Psoas muscle (tissue), 7 donors: ENCODE measurements at regions not wholly inside any gene's neighbourhood (a gene's known extent, or its start where the extent isn't known, plus 50 kb on each side); places are given as distances from the start of the nearest gene placed in this dataset.

Experiments used
- ATAC-seq, 4 donors: fragments of 200-7000 bp; cut with Tn5 transposase; one replicate each; pipeline ENCODE4 v1.9.1; 2020; ENCODE audit warnings: moderate library complexity in 3 of 4, mild to moderate bottlenecking in 2 of 4
- DNase-seq, 2 donors: peaks; one replicate each; pipeline ENCODE4 v3.0.0-alpha.2; 2020
- H3K27ac ChIP-seq: fragments of 200-600 bp; one replicate; pipeline ENCODE4 v1.8.0; 2022
- H3K27me3 ChIP-seq, 3 donors: fragments of 200-600 bp in 1 of 3; one replicate each; pipeline versions ENCODE4 v1.6.1 to v1.8.0; 2013 to 2022; ENCODE audit warnings: low read length in 2 of 3, mild to moderate bottlenecking in 2 of 3, moderate library complexity in 1 of 3; ENCODE audit not compliant: insufficient read depth in 3 of 3
- H3K36me3 ChIP-seq, 2 donors: fragments of 200-600 bp in 1 of 2; one replicate each; pipeline versions ENCODE4 v1.6.1 to v1.8.0; 2013 to 2022; ENCODE audit warnings: low read depth in 1 of 2, mild to moderate bottlenecking in 1 of 2, moderate library complexity in 1 of 2; ENCODE audit not compliant: insufficient read depth in 1 of 2
- H3K4me1 ChIP-seq: fragments of 200-600 bp; one replicate; pipeline ENCODE4 v1.8.0; 2022
- H3K4me3 ChIP-seq: fragments of 200-600 bp; one replicate; pipeline ENCODE4 v1.8.0; 2022; ENCODE audit warnings: mild to moderate bottlenecking
- H3K9me3 ChIP-seq: fragments of 200-600 bp; one replicate; pipeline ENCODE4 v1.8.0; 2022
- WGBS, 3 donors: extraction: QIAGEN DNeasy Blood & Tissue Kit; methylation state at CpG; one replicate each; pipeline versions ENCODE4 v1.1.6 to v1.1.7; 2013; 5-methylcytosine and 5-hydroxymethylcytosine counted together
- intact Hi-C, 2 donors: fragments of 100-400 bp; cut with DNase I; formaldehyde crosslinking; loops; one replicate each; pipeline versions ENCODE4 v1.11.0 to v1.14.2; 2022
- TF ChIP-seq, protein P1 (sequence below): fragments of 200-600 bp; IDR thresholded peaks from one replicate; pipeline ENCODE4 v1.8.0; 2022; ENCODE audit warnings: antibody characterized with exemption
- donor health status: healthy with polysubstance abuse.
- donor health status: DM: no; HTN: no; CAD: no; lungs with moderate emphysema.
- donor health status: Bipolar disorder and iron deficiency.
- donor health status: healthy.
- donor health status: DM: yes; HTN: yes; CAD: no.
- donor health status: DM: no; HTN: no; CAD: no.
- donor health status: DM: yes; HTN: yes; CAD: no.

DNA sequence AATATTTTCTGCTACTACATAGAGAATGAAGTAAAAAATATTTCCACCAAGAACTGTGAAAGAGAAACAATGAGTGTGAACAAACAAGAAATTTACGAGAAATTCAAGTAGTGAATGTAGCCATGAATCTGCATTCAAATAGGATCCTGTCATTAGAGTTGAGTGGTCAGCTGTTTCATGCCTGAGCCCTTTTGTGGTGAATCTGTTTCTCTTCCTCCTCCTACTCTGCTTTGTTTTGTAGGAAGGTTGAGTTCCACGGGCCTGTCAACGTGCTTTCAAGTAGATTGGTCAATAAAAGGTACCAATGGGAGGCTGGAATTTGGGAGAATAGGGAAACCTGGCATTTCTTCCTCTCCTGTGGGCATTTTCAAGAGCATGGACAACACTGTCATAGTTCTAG, 1749.6 kb upstream of the FLRT2 start:
- no peak overlapping the region for H3K4me3 ChIP-seq
- intact Hi-C loops: no loop called here
- ATAC-seq (no peak), DNase-seq (no peak)
- H3K27ac ChIP-seq: no peak overlapping the region
- H3K36me3 ChIP-seq: no peaks in the 10 kb centered on the region
- no peaks in the 10 kb centered on the region for H3K27me3 ChIP-seq
- no peaks in the 10 kb centered on the region for H3K9me3 ChIP-seq
- TF ChIP-seq, protein P1, sequence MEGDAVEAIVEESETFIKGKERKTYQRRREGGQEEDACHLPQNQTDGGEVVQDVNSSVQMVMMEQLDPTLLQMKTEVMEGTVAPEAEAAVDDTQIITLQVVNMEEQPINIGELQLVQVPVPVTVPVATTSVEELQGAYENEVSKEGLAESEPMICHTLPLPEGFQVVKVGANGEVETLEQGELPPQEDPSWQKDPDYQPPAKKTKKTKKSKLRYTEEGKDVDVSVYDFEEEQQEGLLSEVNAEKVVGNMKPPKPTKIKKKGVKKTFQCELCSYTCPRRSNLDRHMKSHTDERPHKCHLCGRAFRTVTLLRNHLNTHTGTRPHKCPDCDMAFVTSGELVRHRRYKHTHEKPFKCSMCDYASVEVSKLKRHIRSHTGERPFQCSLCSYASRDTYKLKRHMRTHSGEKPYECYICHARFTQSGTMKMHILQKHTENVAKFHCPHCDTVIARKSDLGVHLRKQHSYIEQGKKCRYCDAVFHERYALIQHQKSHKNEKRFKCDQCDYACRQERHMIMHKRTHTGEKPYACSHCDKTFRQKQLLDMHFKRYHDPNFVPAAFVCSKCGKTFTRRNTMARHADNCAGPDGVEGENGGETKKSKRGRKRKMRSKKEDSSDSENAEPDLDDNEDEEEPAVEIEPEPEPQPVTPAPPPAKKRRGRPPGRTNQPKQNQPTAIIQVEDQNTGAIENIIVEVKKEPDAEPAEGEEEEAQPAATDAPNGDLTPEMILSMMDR: no peak
- 81 to 86% (median 83%) methylated on average over 3 of the region's 3 CpGs for WGBS, 3 donors
- H3K4me1 ChIP-seq: no peaks in the 10 kb centered on the region

DNA sequence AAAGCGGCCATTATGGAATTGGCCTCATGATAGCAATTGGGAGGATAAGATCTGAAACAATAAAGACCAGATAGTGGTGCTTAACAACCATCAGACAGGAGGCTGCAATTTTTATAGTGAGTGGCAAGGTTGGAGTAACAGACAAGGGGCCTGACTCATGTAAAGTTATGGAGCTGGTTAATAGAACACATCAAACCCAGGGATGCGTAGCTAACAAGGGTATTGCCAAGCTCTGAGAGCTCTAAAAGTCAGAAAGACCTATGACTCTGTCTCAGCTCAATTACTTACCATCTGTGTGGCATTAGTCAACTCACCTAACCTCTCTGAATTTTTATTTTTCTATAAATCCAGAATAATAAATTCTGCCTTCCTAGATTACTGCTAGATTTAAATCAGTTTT, 1731.5 kb upstream of the FLRT2 start:
- Histone ChIP-seq H3K9me3 (no peaks in the 10 kb centered on the region), H3K27me3 (no peaks in the 10 kb centered on the region), H3K27ac (no peak overlapping the region), H3K4me1 (no peaks in the 10 kb centered on the region), H3K4me3 (no peak overlapping the region), H3K36me3 (no peaks in the 10 kb centered on the region)
- TF ChIP-seq, protein P1: no peak
- intact Hi-C loops: no loop called here
- DNase-seq (no peak), ATAC-seq (no peak)
- 49 to 91% (median 90%) methylated on average over 2 of the region's 2 CpGs for WGBS, 3 donors

DNA sequence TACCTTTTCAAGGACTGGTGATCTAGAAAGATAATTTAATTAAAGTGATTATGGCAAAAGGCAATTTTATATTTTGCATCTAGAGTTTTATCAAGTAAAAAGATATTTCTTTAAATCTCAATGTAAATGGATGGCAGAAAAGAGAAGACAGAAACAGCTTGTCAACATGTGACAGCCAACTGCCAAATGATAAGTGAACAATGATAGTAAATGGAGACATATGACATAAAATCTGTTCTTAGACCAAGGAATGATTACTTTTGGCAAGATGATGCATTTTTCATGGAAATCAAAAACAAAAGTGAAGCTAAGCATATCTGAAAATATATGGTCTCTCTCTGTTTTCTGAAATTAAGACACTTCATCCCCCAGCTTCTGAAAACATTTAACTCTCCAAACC, 1730.7 kb upstream of the FLRT2 start:
- intact Hi-C loops: no loop called here
- Histone ChIP-seq H3K9me3 (no peaks in the 10 kb centered on the region), H3K4me1 (no peaks in the 10 kb centered on the region), H3K27ac (no peak overlapping the region), H3K4me3 (no peak overlapping the region), H3K27me3 (no peaks in the 10 kb centered on the region), H3K36me3 (no peaks in the 10 kb centered on the region)
- DNase-seq (no peak), ATAC-seq (no peak)
- TF ChIP-seq, protein P1: no peak

DNA sequence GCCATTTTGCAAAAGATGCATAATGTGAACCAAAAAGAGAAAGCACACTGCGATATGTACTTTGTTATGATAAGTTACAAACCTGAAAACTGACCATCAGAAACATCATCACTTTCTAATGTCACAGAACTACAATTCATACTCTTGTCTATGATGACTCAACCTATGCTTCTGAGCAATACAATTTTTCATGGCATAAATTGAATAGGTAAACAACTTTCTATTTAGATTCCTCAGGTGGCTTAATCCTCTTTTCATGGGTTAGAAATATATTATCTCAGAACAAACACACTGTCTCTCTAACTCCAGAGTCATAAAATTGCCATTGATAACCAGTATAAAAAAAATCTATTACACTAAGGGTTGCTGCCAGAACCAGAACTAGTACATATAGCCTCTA, 1715.0 kb upstream of the FLRT2 start:
- Histone ChIP-seq H3K27me3 (no peaks in the 10 kb centered on the region), H3K9me3 (no peaks in the 10 kb centered on the region), H3K4me3 (no peak overlapping the region), H3K36me3 (no peaks in the 10 kb centered on the region), H3K27ac (no peak overlapping the region), H3K4me1 (no peaks in the 10 kb centered on the region)
- ATAC-seq (no peak), DNase-seq (no peak)
- intact Hi-C loops: no loop called here
- WGBS, 3 donors: 91 to 96% (median 95%) methylated on average over 1 of the region's 1 CpG
- TF ChIP-seq, protein P1: no peak

DNA sequence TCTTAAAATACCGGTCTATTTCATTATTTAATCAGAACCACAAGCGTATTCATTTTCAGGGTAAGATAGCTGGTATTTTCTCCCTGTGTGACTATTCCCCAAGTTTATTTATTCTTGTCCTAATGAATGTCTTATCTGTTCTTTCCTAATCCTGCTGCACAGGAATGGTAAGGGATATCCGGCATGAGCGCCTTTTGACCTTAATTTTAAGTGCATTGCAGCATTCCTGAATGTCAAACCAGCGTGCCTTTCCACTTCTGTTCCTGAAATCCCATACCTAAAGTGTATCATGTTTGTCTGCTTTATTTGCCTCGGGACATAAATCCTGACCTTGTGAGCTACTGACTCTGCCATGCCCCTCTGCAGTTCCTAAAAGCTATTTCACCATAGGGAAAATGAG, 1713.2 kb upstream of the FLRT2 start:
- ATAC-seq (no peak), DNase-seq (no peak)
- no peak overlapping the region for H3K4me3 ChIP-seq
- H3K9me3 ChIP-seq: no peaks in the 10 kb centered on the region
- no peaks in the 10 kb centered on the region for H3K27me3 ChIP-seq
- WGBS, 3 donors: 37 to 38% (median 38%) methylated on average over 6 of the region's 6 CpGs
- no peaks in the 10 kb centered on the region for H3K36me3 ChIP-seq
- TF ChIP-seq, protein P1: no peak
- H3K27ac ChIP-seq: no peak overlapping the region
- H3K4me1 ChIP-seq: no peaks in the 10 kb centered on the region
- intact Hi-C loops: no loop called here
